ENCODE measurements at regions not wholly inside any gene's neighbourhood (a gene's known extent, or its start where the extent isn't known, plus 50 kb on each side); places are given as distances from the start of the nearest gene placed in this dataset.

DNA sequence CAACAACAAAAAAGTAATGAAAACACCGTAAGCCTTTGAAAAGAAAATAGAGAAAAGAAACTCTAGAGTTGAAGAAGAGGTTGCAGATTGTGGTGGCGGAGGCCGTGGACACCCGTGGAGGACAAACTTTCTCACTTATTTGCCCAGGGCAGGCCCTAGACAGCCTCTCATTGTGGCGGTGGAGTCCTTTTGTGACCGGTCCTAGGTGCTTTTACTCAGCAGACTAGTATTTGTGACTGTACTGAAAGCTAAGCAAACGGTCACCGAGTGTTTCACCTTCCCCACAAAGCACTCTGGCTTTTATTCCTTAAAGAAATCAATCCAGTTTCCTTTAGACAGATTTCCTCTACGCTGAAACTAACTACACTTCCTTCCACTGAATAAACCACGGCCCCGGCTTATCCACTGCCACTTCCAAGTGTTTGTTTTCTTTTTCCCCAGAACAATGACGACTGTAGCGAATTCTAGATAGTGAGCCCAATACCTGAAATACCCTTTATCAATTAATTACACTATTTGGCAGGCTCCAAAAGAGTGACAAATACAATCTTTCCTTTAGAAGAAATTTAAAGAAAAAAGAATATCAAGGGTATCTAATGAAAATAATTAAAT, 210.2 kb upstream of the TARS1 start:
- H3K27ac Mint-ChIP-seq = no peak overlapping the region
- ChIA-PET POLR2A (no interaction called here), CTCF (no interaction called here)
- H3K4me3 Mint-ChIP-seq = no peak overlapping the region
- TF ChIP-seq, protein P1, sequence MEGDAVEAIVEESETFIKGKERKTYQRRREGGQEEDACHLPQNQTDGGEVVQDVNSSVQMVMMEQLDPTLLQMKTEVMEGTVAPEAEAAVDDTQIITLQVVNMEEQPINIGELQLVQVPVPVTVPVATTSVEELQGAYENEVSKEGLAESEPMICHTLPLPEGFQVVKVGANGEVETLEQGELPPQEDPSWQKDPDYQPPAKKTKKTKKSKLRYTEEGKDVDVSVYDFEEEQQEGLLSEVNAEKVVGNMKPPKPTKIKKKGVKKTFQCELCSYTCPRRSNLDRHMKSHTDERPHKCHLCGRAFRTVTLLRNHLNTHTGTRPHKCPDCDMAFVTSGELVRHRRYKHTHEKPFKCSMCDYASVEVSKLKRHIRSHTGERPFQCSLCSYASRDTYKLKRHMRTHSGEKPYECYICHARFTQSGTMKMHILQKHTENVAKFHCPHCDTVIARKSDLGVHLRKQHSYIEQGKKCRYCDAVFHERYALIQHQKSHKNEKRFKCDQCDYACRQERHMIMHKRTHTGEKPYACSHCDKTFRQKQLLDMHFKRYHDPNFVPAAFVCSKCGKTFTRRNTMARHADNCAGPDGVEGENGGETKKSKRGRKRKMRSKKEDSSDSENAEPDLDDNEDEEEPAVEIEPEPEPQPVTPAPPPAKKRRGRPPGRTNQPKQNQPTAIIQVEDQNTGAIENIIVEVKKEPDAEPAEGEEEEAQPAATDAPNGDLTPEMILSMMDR (IDR thresholded peaks at IDR 0.05) = no peak
- ATAC-seq (no peak), DNase-seq (no peak)
- no peaks in the 10 kb centered on the region for H3K36me3 Mint-ChIP-seq (ENCODE audit: low read depth)
- intact Hi-C loops (cut with micrococcal nuclease) = no loop called here
- peaks cover 6% of the 10 kb centered on the region for H3K9me3 Mint-ChIP-seq
- H3K27me3 Mint-ChIP-seq = no peaks in the 10 kb centered on the region
- peaks cover under 1% of the 10 kb centered on the region for H3K4me1 Mint-ChIP-seq (ENCODE audit: low read depth)

DNA sequence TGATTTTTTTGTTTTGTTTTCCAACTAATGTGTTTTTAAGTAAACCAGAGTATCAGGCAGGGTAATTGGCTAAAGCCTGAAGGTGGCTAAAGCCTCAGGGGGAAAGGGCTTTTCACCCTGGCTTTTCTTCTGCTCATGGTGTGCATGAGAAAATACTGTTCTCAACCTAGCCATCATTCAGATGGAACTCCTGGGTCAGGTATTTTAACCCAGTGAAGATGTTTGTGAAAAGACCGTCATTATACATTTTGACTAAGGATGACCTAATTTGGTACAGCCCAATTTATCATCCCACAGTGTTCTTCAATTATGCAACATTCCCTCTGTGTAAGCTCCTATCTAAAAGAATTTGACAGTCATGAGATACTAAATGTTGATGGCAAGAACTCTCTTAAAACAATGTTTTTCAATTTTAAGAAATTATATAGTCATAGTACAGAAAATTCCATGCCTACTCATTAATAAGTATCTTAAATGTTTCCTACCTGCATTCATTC, 209.5 kb upstream of the TARS1 start:
- Mint-ChIP-seq H3K9me3 (peaks cover 2% of the 10 kb centered on the region), H3K27me3 (no peaks in the 10 kb centered on the region), H3K4me1 (ENCODE audit: low read depth) (peaks cover 7% of the 10 kb centered on the region), H3K36me3 (ENCODE audit: low read depth) (no peaks in the 10 kb centered on the region), H3K4me3 (no peak overlapping the region), H3K27ac (no peak overlapping the region)
- CTCF ChIA-PET = no interaction called here
- POLR2A ChIA-PET = no interaction called here
- intact Hi-C loops (cut with micrococcal nuclease) = no loop called here
- TF ChIP-seq, protein P1 (IDR thresholded peaks at IDR 0.05) = no peak
- DNase-seq (no peak), ATAC-seq (no peak)

DNA sequence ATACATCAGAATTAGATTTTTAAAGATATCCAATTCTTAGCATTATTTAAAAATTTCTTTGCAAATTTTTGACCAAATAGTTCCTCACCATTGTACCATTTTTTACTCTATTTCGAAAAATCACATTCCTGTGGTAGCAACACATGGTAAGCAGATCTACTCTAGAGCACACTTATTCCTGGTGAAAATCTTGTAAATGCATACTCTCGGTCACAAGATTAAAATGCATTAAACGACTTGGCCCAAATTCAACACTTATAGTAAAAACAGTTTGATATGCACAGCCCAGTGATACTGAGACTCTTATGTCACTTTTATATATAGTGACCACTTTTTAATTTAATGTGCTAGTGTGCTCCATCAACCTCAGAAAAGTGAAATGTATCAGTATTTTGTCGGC, 208.8 kb upstream of the TARS1 start:
- Mint-ChIP-seq H3K4me3 (no peak overlapping the region), H3K27me3 (no peaks in the 10 kb centered on the region), H3K9me3 (peaks cover 2% of the 10 kb centered on the region), H3K4me1 (ENCODE audit: low read depth) (peaks cover 8% of the 10 kb centered on the region), H3K27ac (no peak overlapping the region), H3K36me3 (ENCODE audit: low read depth) (no peaks in the 10 kb centered on the region)
- POLR2A ChIA-PET = no interaction called here
- no peak for DNase-seq
- ATAC-seq = no peak
- CTCF ChIA-PET = no interaction called here
- intact Hi-C loops (cut with micrococcal nuclease) = no loop called here
- TF ChIP-seq, protein P1 (IDR thresholded peaks at IDR 0.05) = no peak

DNA sequence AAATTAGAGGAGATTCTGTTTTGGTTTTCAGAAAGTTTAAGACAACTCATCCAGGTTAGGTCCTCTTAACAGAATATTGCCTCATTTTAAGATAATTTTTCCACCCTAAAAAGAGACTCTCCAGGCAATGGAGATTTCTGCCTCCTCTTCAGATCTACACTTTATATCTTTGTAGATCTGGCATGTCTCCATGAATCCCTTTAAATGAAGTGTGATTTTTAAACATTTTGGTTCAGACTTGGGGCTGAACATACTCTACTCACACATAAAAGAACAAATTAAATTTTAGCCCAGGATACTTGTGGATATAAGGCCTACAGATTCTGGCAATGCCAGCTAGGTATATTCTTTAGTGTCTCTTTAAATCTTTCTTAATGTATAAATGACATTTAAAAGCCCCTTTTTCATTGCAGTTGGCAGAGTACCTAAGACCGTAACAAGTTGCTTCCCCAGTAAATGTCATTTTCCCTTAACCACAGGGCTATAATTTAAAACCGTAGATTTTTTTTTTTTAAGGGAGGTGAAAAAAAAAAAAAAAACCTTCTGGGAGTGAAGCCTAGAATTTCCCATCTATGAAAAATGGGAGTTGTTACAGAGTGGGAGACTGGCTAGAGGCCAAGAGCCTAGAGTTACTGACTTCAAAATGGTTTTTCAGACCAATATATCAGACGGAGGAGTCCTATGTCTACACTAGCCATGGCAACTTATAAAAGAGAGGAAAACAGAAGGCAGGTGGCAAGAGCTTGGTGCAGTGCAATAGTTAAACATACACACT, 207.8 kb upstream of the TARS1 start:
- intact Hi-C loops (cut with micrococcal nuclease) = no loop called here
- H3K27me3 Mint-ChIP-seq = no peaks in the 10 kb centered on the region
- POLR2A ChIA-PET = no interaction called here
- H3K4me3 Mint-ChIP-seq = no peak overlapping the region
- CTCF ChIA-PET = no interaction called here
- no peak overlapping the region for H3K27ac Mint-ChIP-seq
- H3K9me3 Mint-ChIP-seq = no peaks in the 10 kb centered on the region
- ATAC-seq = no peak
- DNase-seq = no peak
- H3K4me1 Mint-ChIP-seq (ENCODE audit: low read depth) = peaks cover 8% of the 10 kb centered on the region
- TF ChIP-seq, protein P1 (IDR thresholded peaks at IDR 0.05) = no peak
- H3K36me3 Mint-ChIP-seq (ENCODE audit: low read depth) = no peaks in the 10 kb centered on the region

DNA sequence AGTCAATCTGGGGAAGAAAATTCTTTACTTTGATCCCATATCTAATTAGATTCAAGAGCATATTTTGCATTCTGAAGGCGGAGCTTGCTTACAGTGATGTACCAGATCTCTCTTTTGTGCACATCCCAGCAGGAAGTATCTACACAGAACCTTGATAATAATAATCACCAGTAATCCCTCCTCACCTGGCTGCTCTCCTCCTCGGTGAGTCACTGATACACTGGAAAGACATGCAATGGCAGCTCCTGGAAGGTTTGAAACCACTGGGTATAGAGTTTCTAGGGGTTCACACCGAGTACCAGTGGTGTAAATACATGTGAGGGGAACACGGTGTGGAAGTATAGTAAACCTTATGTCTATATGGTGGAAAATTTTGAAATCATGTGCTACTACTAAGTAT, 205.5 kb upstream of the TARS1 start:
- Mint-ChIP-seq H3K4me1 (ENCODE audit: low read depth) (peaks cover 8% of the 10 kb centered on the region), H3K4me3 (no peak overlapping the region), H3K27me3 (no peaks in the 10 kb centered on the region), H3K9me3 (no peaks in the 10 kb centered on the region), H3K27ac (no peak overlapping the region), H3K36me3 (ENCODE audit: low read depth) (no peaks in the 10 kb centered on the region)
- intact Hi-C loops (cut with micrococcal nuclease) = no loop called here
- DNase-seq (no peak), ATAC-seq (no peak)
- CTCF ChIA-PET = interaction anchor here (0.7 kb wide), 1 partner anchor 213 kb away, joined by 3 read pairs; no protein-coding TSS in a partner anchor
- POLR2A ChIA-PET = no interaction called here
- TF ChIP-seq, protein P1 (IDR thresholded peaks at IDR 0.05) = no peak
